ENCODE measurements at regions not wholly inside any gene's neighbourhood (a gene's known extent, or its start where the extent isn't known, plus 50 kb on each side); places are given as distances from the start of the nearest gene placed in this dataset.
"Not testable (repeated sequence)": the region's sequence is repeated elsewhere in the genome, so short reads cannot be mapped to it uniquely, and the experiment has no call there.

DNA sequence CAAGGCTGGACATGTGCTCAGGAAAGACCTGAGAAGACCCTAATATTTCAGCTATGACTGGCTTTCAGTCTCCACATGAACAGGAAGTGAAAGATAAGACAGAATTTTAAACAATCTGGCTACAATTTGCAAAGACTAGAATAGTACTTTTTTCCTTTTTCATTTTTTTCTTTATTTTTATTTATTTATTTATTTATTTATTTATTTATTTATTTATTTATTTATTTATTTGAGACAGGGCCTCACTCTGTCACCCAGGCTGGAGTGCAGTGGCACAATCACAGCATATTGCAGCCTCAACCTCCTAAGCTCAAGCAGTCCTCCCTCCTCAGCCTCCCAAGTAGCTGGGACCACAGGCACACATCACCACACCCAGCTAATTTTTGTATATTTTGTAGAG is 61.1 kb upstream of the PHF6 start:
- H3K9me3 ChIP-seq; DNase-seq; H3K4me3 ChIP-seq (ENCODE audit: low read depth in 2 of 2, low read length in 1 of 2); H3K9me2 ChIP-seq; H4K20me1 ChIP-seq (ENCODE audit: insufficient read depth); H3K4me2 ChIP-seq; H3K27me3 ChIP-seq (ENCODE audit: insufficient read depth); H3F3A ChIP-seq (replicated peaks; ENCODE audit: insufficient read depth); H3K4me1 ChIP-seq (ENCODE audit: control insufficient read depth in 1 of 2, insufficient read depth in 2 of 2, low read depth in 1 of 2, low read length in 1 of 2); H3K9ac ChIP-seq; POLR2A ChIA-PET; H3K79me2 ChIP-seq (ENCODE audit: insufficient read depth); H3K36me3 ChIP-seq (replicated peaks in 1 of 2; ENCODE audit: control insufficient read depth in 1 of 2, insufficient read depth in 2 of 2, low read length in 1 of 2); H3K27ac ChIP-seq (ENCODE audit: low read depth in 2 of 2, low read length in 1 of 2); H2AFZ ChIP-seq (ENCODE audit: low read depth): not testable (repeated sequence)
- CTCF ChIA-PET = interaction anchor here (0.8 kb wide), 1 partner anchor 78 kb away, joined by 3 read pairs; no protein-coding TSS in a partner anchor

GRCh38 chrX:134313418-134313817 is 59.7 kb upstream of the PHF6 start:
- ChIA-PET CTCF (interaction anchor here (0.7 kb wide), 1 partner anchor 100 kb away, joined by 3 read pairs; no protein-coding TSS in a partner anchor), POLR2A (no interaction called here)
- H3K27me3 ChIP-seq (ENCODE audit: insufficient read depth) = no peaks in the 10 kb centered on the region
- H4K20me1 ChIP-seq (ENCODE audit: insufficient read depth) = no peaks in the 10 kb centered on the region
- no peaks in the 10 kb centered on the region for H3F3A ChIP-seq (replicated peaks; ENCODE audit: insufficient read depth)
- H3K9me3 ChIP-seq = 0 out of 2 replicates have a peak, but pooled peaks cover 8% of the 10 kb centered on the region
- no peak overlapping the region for H2AFZ ChIP-seq (ENCODE audit: low read depth)
- WGBS (ENCODE audit: low lambda C conversion rate) = 5% methylated on average over 1 of the region's 1 CpG
- H3K27ac ChIP-seq (ENCODE audit: low read depth in 2 of 2, low read length in 1 of 2) = no peak overlapping the region
- H3K4me1 ChIP-seq (ENCODE audit: control insufficient read depth in 1 of 2, insufficient read depth in 2 of 2, low read depth in 1 of 2, low read length in 1 of 2) = no peaks in the 10 kb centered on the region
- no peak overlapping the region for H3K4me2 ChIP-seq
- no peak for DNase-seq
- no peak for TF ChIP-seq USF1 (IDR thresholded peaks at IDR 0.05; ENCODE audit: borderline replicate concordance, low read depth)
- TF ChIP-seq RXRA (IDR thresholded peaks at IDR 0.05; ENCODE audit: borderline replicate concordance, low read depth) = no peak
- no peak for TF ChIP-seq NFIC (IDR thresholded peaks at IDR 0.05; ENCODE audit: borderline replicate concordance)
- no peak for TF ChIP-seq EP300 (IDR thresholded peaks at IDR 0.05; ENCODE audit: borderline replicate concordance in 1 of 2, low read depth in 1 of 2, low read length in 1 of 2)
- TF ChIP-seq TAF1 (IDR thresholded peaks at IDR 0.05; ENCODE audit: borderline replicate concordance, low read depth, low read length) = no peak
- TF ChIP-seq CHD2 (IDR thresholded peaks at IDR 0.05; ENCODE audit: low read length, partially characterized antibody) = no peak
- no peak for TF ChIP-seq ELF1 (IDR thresholded peaks at IDR 0.05)
- TF ChIP-seq JUND (IDR thresholded peaks at IDR 0.05) = no peak
- TF ChIP-seq FOXM1 (IDR thresholded peaks at IDR 0.05; ENCODE audit: low read depth) = no peak
- no peak for TF ChIP-seq TCF12 (IDR thresholded peaks at IDR 0.05)
- no peak for TF ChIP-seq SMC3 (IDR thresholded peaks at IDR 0.05; ENCODE audit: low read depth, low read length)
- TF ChIP-seq MXI1 (IDR thresholded peaks at IDR 0.05; ENCODE audit: low read depth, low read length) = no peak
- TF ChIP-seq, protein P1, sequence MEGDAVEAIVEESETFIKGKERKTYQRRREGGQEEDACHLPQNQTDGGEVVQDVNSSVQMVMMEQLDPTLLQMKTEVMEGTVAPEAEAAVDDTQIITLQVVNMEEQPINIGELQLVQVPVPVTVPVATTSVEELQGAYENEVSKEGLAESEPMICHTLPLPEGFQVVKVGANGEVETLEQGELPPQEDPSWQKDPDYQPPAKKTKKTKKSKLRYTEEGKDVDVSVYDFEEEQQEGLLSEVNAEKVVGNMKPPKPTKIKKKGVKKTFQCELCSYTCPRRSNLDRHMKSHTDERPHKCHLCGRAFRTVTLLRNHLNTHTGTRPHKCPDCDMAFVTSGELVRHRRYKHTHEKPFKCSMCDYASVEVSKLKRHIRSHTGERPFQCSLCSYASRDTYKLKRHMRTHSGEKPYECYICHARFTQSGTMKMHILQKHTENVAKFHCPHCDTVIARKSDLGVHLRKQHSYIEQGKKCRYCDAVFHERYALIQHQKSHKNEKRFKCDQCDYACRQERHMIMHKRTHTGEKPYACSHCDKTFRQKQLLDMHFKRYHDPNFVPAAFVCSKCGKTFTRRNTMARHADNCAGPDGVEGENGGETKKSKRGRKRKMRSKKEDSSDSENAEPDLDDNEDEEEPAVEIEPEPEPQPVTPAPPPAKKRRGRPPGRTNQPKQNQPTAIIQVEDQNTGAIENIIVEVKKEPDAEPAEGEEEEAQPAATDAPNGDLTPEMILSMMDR (IDR thresholded peaks at IDR 0.05) = no peak
- TF ChIP-seq EZH2phosphoT487 (IDR thresholded peaks at IDR 0.05; ENCODE audit: borderline replicate concordance, low read depth) = no peak
- no peaks in the 10 kb centered on the region for H3K36me3 ChIP-seq (replicated peaks in 1 of 2; ENCODE audit: control insufficient read depth in 1 of 2, insufficient read depth in 2 of 2, low read length in 1 of 2)
- no peaks in the 10 kb centered on the region for H3K79me2 ChIP-seq (ENCODE audit: insufficient read depth)
- H3K9ac ChIP-seq = no peak overlapping the region
- no peak overlapping the region for H3K4me3 ChIP-seq (ENCODE audit: low read depth in 2 of 2, low read length in 1 of 2)
- no peaks in the 10 kb centered on the region for H3K9me2 ChIP-seq
